K562 (cell line): ENCODE measurements at regions not wholly inside any gene's neighbourhood (a gene's known extent, or its start where the extent isn't known, plus 50 kb on each side); places are given as distances from the start of the nearest gene placed in this dataset.

Source experiments
- BRF1 ChIP-seq: IDR thresholded peaks from 3 replicates; pipeline ENCODE4 v1.6.1; 2011; ENCODE audit warnings: borderline replicate concordance, mild to moderate bottlenecking; ENCODE audit not compliant: insufficient read length; ENCODE audit errors: extremely low read depth
- CBFA2T2 ChIP-seq: fragments of 450-650 bp; conservative IDR thresholded peaks from 2 replicates; pipeline ENCODE4 v1.6.1; 2017; ENCODE audit warnings: mild to moderate bottlenecking
- CREBBP ChIP-seq: IDR thresholded peaks from one replicate; pipeline ENCODE4 v1.6.1; 2012; ENCODE audit warnings: low read depth, mild to moderate bottlenecking, control low read depth, inconsistent platforms, low read length
- CXXC5 ChIP-seq: fragments of 250-450 bp; sonication (Bioruptor Pico); IDR thresholded peaks from 2 replicates; pipeline ENCODE4 v1.8.0; 2022; ENCODE audit warnings: inconsistent platforms, mild to moderate bottlenecking, moderate library complexity
- EHMT2 ChIP-seq: fragments of 450-650 bp; IDR thresholded peaks from 2 replicates; pipeline ENCODE4 v1.6.1; 2018; ENCODE audit warnings: antibody characterized with exemption
- ELF1 ChIP-seq: fragments of 200-800 bp; sonication (Bioruptor generic); IDR thresholded peaks from 2 replicates; pipeline ENCODE4 v1.6.1; 2016; ENCODE audit warnings: missing genetic modification characterization, missing compliant biosample characterization
- EWSR1 ChIP-seq: fragments of 450-650 bp; IDR thresholded peaks from 2 replicates; pipeline ENCODE4 v1.6.1; 2018; ENCODE audit warnings: borderline replicate concordance, mild to moderate bottlenecking, low read depth, moderate library complexity; ENCODE audit not compliant: partially characterized antibody
- HLTF ChIP-seq: fragments of 450-650 bp; IDR thresholded peaks from 2 replicates; pipeline ENCODE4 v1.6.1; 2016
- KAT8 ChIP-seq: fragments of 450-650 bp; IDR thresholded peaks from 2 replicates; pipeline ENCODE4 v1.6.1; 2016; ENCODE audit warnings: low read depth, mild to moderate bottlenecking
- NBN ChIP-seq: fragments of 450-650 bp; IDR thresholded peaks from 2 replicates; pipeline ENCODE4 v1.6.1; 2016; ENCODE audit warnings: low read depth, mild to moderate bottlenecking
- NCOA4 ChIP-seq: fragments of 450-650 bp; IDR thresholded peaks from 2 replicates; pipeline ENCODE4 v1.6.1; 2018; ENCODE audit warnings: mild to moderate bottlenecking; ENCODE audit not compliant: partially characterized antibody
- NFRKB ChIP-seq: fragments of 450-650 bp; IDR thresholded peaks from 2 replicates; pipeline ENCODE4 v1.6.1; 2016; ENCODE audit warnings: low read depth
- PRMT5 ChIP-seq: sonication (generic); formaldehyde crosslinking; IDR thresholded peaks from 2 replicates; pipeline ENCODE4 v1.5.0; 2020; ENCODE audit warnings: missing genetic modification reagents
- RBM22 ChIP-seq: fragments of 200-400 bp; formaldehyde crosslinking; IDR thresholded peaks from 2 replicates; pipeline ENCODE4 v1.6.1; 2018; ENCODE audit warnings: low read length, low read depth; ENCODE audit not compliant: poor library complexity, severe bottlenecking
- SRSF7 ChIP-seq: fragments of 200-400 bp; formaldehyde crosslinking; optimal IDR thresholded peaks from 2 replicates; pipeline ENCODE3; 2017; ENCODE audit warnings: mild to moderate bottlenecking, low read depth, low read length
- ZC3H4 ChIP-seq: sonication (generic); formaldehyde crosslinking; IDR thresholded peaks from 2 replicates; pipeline ENCODE4 v1.9.0; 2021; ENCODE audit warnings: missing genetic modification reagents, borderline replicate concordance
- ZC3H8 ChIP-seq: fragments of 450-650 bp; IDR thresholded peaks from 2 replicates; pipeline ENCODE4 v1.6.1; 2017
- ZNF121 ChIP-seq: sonication (generic); formaldehyde crosslinking; conservative IDR thresholded peaks from 2 replicates; pipeline ENCODE4 v1.8.0; 2022; ENCODE audit warnings: missing genetic modification reagents
- ZNF263 ChIP-seq: sonication (generic); formaldehyde crosslinking; IDR thresholded peaks from 2 replicates; pipeline ENCODE4 v1.8.0; 2022; ENCODE audit warnings: mild to moderate bottlenecking, missing genetic modification reagents, borderline replicate concordance
- ZNF324 ChIP-seq: fragments of 250-450 bp; sonication (Bioruptor Pico); IDR thresholded peaks from 2 replicates; pipeline ENCODE4 v1.4.0; 2020; ENCODE audit warnings: mild to moderate bottlenecking
- ZNF407 ChIP-seq: fragments of 450-650 bp; IDR thresholded peaks from 2 replicates; pipeline ENCODE4 v1.6.1; 2016; ENCODE audit warnings: low read depth
- ZNF41 ChIP-seq: fragments of 250-450 bp; sonication (Bioruptor Pico); conservative IDR thresholded peaks from 2 replicates; pipeline ENCODE4 v1.4.0; 2020; ENCODE audit warnings: mild to moderate bottlenecking
- ZNF780A ChIP-seq: fragments of 250-450 bp; sonication (Bioruptor Pico); IDR thresholded peaks from 2 replicates; pipeline ENCODE4 v1.5.0; 2021; ENCODE audit warnings: mild to moderate bottlenecking
- ZNF785 ChIP-seq: fragments of 250-450 bp; sonication (Bioruptor Pico); IDR thresholded peaks from 2 replicates; pipeline ENCODE4 v1.4.0; 2020; ENCODE audit warnings: mild to moderate bottlenecking

- TF ChIP-seq NFRKB = 0 out of 2 replicates have a peak, but pooled peaks have one; percentile 33
- peak; percentile 80 for TF ChIP-seq RBM22
- TF ChIP-seq CBFA2T2 = no peak
- no peak for TF ChIP-seq ZNF263 (CRISPR knock-in tag)
- no peak for TF ChIP-seq ZNF780A (CRISPR knock-in tag)
- no peak for TF ChIP-seq KAT8
- TF ChIP-seq ZNF324 (CRISPR knock-in tag) = no peak
- no peak for TF ChIP-seq BRF1
- no peak for TF ChIP-seq HLTF
- no peak for TF ChIP-seq ZNF407
- no peak for TF ChIP-seq ELF1
- TF ChIP-seq CREBBP = no peak
- TF ChIP-seq ZC3H4 (CRISPR knock-in tag) = no peak
- TF ChIP-seq EHMT2 = no peak
- TF ChIP-seq CXXC5 (CRISPR knock-in tag) = peak; percentile 97
- no peak for TF ChIP-seq SRSF7
- TF ChIP-seq ZC3H8 = no peak
- TF ChIP-seq ZNF41 = no peak
- TF ChIP-seq NCOA4 = no peak
- TF ChIP-seq PRMT5 (CRISPR knock-in tag) = no peak
- TF ChIP-seq ZNF121 (CRISPR knock-in tag) = no peak
- TF ChIP-seq NBN = 0 out of 2 replicates have a peak, but pooled peaks have one; percentile 44
- TF ChIP-seq ZNF785 (CRISPR knock-in tag) = no peak
- TF ChIP-seq EWSR1 = no peak
Observed at GRCh38 chr6:156719720-156720563, 57.2 kb upstream of the ARID1B start (continued).
